Suprapubic skin (tissue), 4 donors: ENCODE measurements at regions not wholly inside any gene's neighbourhood (a gene's known extent, or its start where the extent isn't known, plus 50 kb on each side); places are given as distances from the start of the nearest gene placed in this dataset.

Experiments
- POLR2A ChIP-seq, 2 donors: fragments of 450-650 bp; IDR thresholded peaks; one replicate each; pipeline ENCODE4 v1.6.1; 2017; ENCODE audit warnings: antibody characterized with exemption in 2 of 2, mild to moderate bottlenecking in 2 of 2, moderate library complexity in 2 of 2
- POLR2AphosphoS5 ChIP-seq, 3 donors: sonication (generic); formaldehyde crosslinking; IDR thresholded peaks; one replicate each; pipeline ENCODE4 v1.6.1; 2017; ENCODE audit warnings: antibody characterized with exemption in 3 of 3
- TF ChIP-seq, protein P1 (sequence below), 2 donors: fragments of 200-600 bp in 1 of 2; fragments of 450-650 bp in 1 of 2; sonication (generic) in 1 of 2; IDR thresholded peaks; one replicate each; pipeline ENCODE4 v1.5.1; 2016 to 2019; ENCODE audit warnings: antibody characterized with exemption in 2 of 2, mild to moderate bottlenecking in 1 of 2, moderate library complexity in 1 of 2

DNA sequence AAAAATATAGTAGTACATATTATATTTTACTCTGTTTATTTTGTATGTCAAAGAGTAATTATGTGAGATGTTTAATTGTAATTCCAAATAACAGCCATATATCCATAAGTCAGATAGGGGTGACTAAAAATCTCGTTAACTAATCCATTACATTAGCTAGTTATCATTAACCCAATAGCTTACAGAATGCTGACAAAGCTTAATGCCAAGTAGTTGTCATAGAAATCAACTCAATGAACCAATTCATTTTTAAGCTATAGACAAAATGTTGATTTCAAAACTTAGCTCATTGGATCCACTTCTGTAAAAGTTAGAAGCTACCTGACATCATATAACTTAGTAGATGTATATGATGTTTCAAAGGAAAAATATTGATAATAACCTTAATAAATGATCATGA lies 206.7 kb upstream of the SLITRK1 start:
- TF ChIP-seq, protein P1, sequence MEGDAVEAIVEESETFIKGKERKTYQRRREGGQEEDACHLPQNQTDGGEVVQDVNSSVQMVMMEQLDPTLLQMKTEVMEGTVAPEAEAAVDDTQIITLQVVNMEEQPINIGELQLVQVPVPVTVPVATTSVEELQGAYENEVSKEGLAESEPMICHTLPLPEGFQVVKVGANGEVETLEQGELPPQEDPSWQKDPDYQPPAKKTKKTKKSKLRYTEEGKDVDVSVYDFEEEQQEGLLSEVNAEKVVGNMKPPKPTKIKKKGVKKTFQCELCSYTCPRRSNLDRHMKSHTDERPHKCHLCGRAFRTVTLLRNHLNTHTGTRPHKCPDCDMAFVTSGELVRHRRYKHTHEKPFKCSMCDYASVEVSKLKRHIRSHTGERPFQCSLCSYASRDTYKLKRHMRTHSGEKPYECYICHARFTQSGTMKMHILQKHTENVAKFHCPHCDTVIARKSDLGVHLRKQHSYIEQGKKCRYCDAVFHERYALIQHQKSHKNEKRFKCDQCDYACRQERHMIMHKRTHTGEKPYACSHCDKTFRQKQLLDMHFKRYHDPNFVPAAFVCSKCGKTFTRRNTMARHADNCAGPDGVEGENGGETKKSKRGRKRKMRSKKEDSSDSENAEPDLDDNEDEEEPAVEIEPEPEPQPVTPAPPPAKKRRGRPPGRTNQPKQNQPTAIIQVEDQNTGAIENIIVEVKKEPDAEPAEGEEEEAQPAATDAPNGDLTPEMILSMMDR (IDR thresholded peaks at IDR 0.05): no peak
- TF ChIP-seq POLR2A (IDR thresholded peaks at IDR 0.05) (no peak), POLR2AphosphoS5 (IDR thresholded peaks at IDR 0.05) (no peak)
